Peyer's patch (tissue), 4 donors: ENCODE measurements at regions not wholly inside any gene's neighbourhood (a gene's known extent, or its start where the extent isn't known, plus 50 kb on each side); places are given as distances from the start of the nearest gene placed in this dataset.

Experiments
- DNase-seq, 3 donors: peaks; one replicate each; pipeline ENCODE4 v3.0.0-alpha.2; 2017 to 2019
- H3K27ac ChIP-seq, 4 donors: fragments of 200-600 bp; sonication (generic); one replicate each; pipeline ENCODE4 v1.5.1; 2016 to 2019
- H3K27me3 ChIP-seq, 2 donors: fragments of 200-600 bp; sonication (generic); one replicate each; pipeline ENCODE4 v1.5.1; 2019
- H3K36me3 ChIP-seq, 3 donors: fragments of 200-600 bp; sonication (generic); one replicate each; pipeline ENCODE4 v1.5.1; 2016 to 2019
- H3K4me1 ChIP-seq, 4 donors: fragments of 200-600 bp; sonication (generic); one replicate each; pipeline ENCODE4 v1.5.1; 2016 to 2019
- H3K4me3 ChIP-seq, 4 donors: fragments of 200-600 bp; sonication (generic); 1 replicate in 3 of 4; 2 replicates in 1 of 4; pipeline ENCODE4 v1.5.1; 2016 to 2019; ENCODE audit warnings: mild to moderate bottlenecking in 1 of 4
- H3K9me3 ChIP-seq, 4 donors: fragments of 200-600 bp; sonication (generic); one replicate each; pipeline ENCODE4 v1.5.1; 2016 to 2019; ENCODE audit warnings: mild to moderate bottlenecking in 1 of 4
- POLR2A ChIP-seq, 2 donors: fragments of 450-650 bp; IDR thresholded peaks; one replicate each; pipeline ENCODE4 v1.5.1; 2017; ENCODE audit warnings: antibody characterized with exemption in 2 of 2, mild to moderate bottlenecking in 2 of 2, moderate library complexity in 2 of 2
- TF ChIP-seq, protein P1 (sequence below), 6 experiments: fragments of 450-650 bp in 4 of 6; fragments of 200-600 bp in 2 of 6; sonication (generic) in 1 of 6; IDR thresholded peaks; one replicate each; pipeline ENCODE4 v1.5.1; 2017 to 2019; ENCODE audit warnings: antibody characterized with exemption in 6 of 6, mild to moderate bottlenecking in 3 of 6, moderate library complexity in 1 of 6

DNA sequence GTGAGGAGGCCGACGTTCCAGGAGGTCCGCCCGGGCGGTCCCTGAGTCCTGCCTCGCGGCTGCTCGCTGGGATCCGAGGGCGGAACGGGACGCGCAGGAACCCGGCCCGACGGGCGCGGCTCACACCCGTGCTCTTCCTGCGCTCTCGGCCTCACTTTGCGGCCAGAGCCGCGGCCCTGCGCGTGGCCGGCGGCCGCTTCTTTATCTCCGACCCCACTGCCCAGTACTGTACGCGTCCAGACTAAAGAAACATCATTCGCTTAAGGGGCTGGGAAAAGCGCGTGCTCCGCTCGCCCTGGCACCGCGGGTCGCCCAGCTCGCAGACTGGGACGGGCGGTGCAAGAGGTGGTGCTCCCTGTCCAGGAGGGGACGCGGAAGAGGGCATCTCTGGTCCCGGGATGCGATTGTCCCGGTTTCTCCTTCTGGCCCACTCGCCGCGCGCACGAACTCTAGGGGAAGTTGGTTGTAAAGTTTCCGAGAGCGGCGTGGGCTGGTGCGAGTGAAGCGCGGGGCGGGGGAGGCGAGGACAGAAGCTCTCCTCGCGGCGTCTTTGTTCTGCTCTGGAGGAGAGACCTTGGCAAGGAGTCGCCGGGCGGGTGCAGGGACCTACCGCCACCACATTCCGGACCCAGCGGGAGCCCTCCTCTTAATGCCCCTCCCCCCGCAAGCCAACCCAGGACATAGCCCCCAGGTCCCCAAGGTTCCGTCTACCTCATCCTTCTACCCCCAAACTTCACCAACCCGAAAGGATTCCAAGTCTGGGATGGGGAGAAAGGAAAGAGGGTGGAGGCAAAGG lies 71.0 kb downstream of the SOX4 start:
- H3K9me3 ChIP-seq = no peaks in the 10 kb centered on the region
- H3K27ac ChIP-seq = peak overlapping the region in 1 of 4 donors; percentile 31
- no peaks in the 10 kb centered on the region for H3K36me3 ChIP-seq
- H3K4me3 ChIP-seq = peak overlapping the region; percentile 26 to 51 (median 40)
- TF ChIP-seq, protein P1, sequence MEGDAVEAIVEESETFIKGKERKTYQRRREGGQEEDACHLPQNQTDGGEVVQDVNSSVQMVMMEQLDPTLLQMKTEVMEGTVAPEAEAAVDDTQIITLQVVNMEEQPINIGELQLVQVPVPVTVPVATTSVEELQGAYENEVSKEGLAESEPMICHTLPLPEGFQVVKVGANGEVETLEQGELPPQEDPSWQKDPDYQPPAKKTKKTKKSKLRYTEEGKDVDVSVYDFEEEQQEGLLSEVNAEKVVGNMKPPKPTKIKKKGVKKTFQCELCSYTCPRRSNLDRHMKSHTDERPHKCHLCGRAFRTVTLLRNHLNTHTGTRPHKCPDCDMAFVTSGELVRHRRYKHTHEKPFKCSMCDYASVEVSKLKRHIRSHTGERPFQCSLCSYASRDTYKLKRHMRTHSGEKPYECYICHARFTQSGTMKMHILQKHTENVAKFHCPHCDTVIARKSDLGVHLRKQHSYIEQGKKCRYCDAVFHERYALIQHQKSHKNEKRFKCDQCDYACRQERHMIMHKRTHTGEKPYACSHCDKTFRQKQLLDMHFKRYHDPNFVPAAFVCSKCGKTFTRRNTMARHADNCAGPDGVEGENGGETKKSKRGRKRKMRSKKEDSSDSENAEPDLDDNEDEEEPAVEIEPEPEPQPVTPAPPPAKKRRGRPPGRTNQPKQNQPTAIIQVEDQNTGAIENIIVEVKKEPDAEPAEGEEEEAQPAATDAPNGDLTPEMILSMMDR (IDR thresholded peaks at IDR 0.05) = no peak
- no peak for TF ChIP-seq POLR2A (IDR thresholded peaks at IDR 0.05)
- peak in 1 of 3 donors; percentile 52 for DNase-seq
- peaks cover 0 to 6% of the 10 kb centered on the region in 2 donors for H3K27me3 ChIP-seq
- H3K4me1 ChIP-seq = peaks cover 0 to 26% (median 0%) of the 10 kb centered on the region in 4 donors

- no peaks in the 10 kb centered on the region for H3K36me3 ChIP-seq
- peaks cover 0 to 6% of the 10 kb centered on the region in 2 donors for H3K27me3 ChIP-seq
- peak overlapping the region in 1 of 4 donors; percentile 42 for H3K27ac ChIP-seq
- peak overlapping the region; percentile 26 to 51 (median 37) for H3K4me3 ChIP-seq
- DNase-seq = no peak
- H3K4me1 ChIP-seq = peaks cover 0 to 26% (median 0%) of the 10 kb centered on the region in 4 donors
- H3K9me3 ChIP-seq = no peaks in the 10 kb centered on the region
- TF ChIP-seq, protein P1 (IDR thresholded peaks at IDR 0.05) = no peak
- no peak for TF ChIP-seq POLR2A (IDR thresholded peaks at IDR 0.05)
These were observed 71.5 kb downstream of the SOX4 start for GRCh38 chr6:21665110-21665391.

DNA sequence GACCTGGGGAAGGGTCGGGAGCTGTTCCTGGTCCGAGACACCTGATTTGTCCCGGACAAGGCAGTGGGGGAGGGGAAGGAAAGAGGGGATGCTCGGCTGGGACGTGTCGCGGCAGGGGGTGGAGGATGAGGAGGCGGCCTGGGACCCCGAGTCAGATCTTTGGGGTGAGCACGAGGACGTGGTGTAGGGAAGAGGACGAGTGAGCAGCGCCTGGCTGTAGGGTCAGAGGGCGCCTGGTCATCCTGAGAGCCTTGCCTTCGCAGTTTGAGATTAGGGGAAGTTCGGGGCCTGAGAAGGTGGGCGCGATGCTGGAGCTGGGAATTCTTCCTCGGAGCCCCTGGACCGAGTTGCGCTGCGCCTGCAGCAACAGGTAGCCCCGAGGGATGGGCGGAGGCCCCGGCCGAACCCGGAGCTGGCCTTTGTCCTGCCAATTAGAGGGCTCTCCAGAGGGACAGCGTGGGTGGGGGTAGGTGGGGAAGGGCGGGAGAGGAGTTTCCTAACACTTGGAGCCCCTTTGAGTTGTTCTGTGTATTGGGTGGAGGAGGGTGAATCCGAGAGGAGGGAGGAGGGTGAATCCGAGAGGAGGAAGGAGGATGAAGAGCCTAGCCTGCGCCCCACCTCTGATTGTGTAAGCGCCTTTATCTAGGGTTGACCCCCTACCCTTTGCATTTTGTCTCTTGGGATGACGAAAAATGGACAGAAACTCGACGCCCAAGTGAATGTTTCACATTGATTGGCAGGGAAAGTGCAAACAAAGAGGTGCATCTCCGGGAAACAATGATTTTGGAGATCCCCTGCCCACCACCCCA lies 72.0 kb downstream of the SOX4 start:
- H3K4me1 ChIP-seq = peaks cover 0 to 26% (median 0%) of the 10 kb centered on the region in 4 donors
- H3K9me3 ChIP-seq = no peaks in the 10 kb centered on the region
- H3K27me3 ChIP-seq = peaks cover 0 to 6% of the 10 kb centered on the region in 2 donors

GRCh38 chr6:21666201-21666691 lies 72.7 kb downstream of the SOX4 start:
- H3K36me3 ChIP-seq = no peaks in the 10 kb centered on the region
- H3K4me1 ChIP-seq = peaks cover 0 to 26% (median 0%) of the 10 kb centered on the region in 4 donors
- DNase-seq = no peak
- H3K4me3 ChIP-seq = peak overlapping the region; percentile 18 to 51 (median 34)
- H3K9me3 ChIP-seq = no peaks in the 10 kb centered on the region
- H3K27ac ChIP-seq = peak overlapping the region in 3 of 4 donors; percentile 25 to 61 (median 31)
- no peak for TF ChIP-seq POLR2A (IDR thresholded peaks at IDR 0.05)
- TF ChIP-seq, protein P1 (IDR thresholded peaks at IDR 0.05) = no peak
- H3K27me3 ChIP-seq = peaks cover 0 to 6% of the 10 kb centered on the region in 2 donors

More for the DNA sequence above, 72.0 kb downstream of the SOX4 start:
- Histone ChIP-seq H3K4me3 (peak overlapping the region; percentile 24 to 51 (median 37)), H3K36me3 (no peaks in the 10 kb centered on the region), H3K27ac (peak overlapping the region in 3 of 4 donors; percentile 25 to 61 (median 42))
- no peak for TF ChIP-seq POLR2A (IDR thresholded peaks at IDR 0.05)
- TF ChIP-seq, protein P1 (IDR thresholded peaks at IDR 0.05) = no peak
- DNase-seq = no peak

GRCh38 chr6:21666853-21667681 lies 73.5 kb downstream of the SOX4 start:
- no peak for DNase-seq
- Histone ChIP-seq H3K36me3 (no peaks in the 10 kb centered on the region), H3K4me1 (peaks cover 0 to 26% (median 0%) of the 10 kb centered on the region in 4 donors), H3K4me3 (peak overlapping the region; percentile 18 to 51 (median 34)), H3K27ac (peak overlapping the region in 1 of 4 donors; percentile 61), H3K9me3 (no peaks in the 10 kb centered on the region), H3K27me3 (peaks cover 0 to 6% of the 10 kb centered on the region in 2 donors)
- TF ChIP-seq, protein P1 (IDR thresholded peaks at IDR 0.05) = no peak
